Lower leg skin (tissue), 3 donors: ENCODE measurements at regions not wholly inside any gene's neighbourhood (a gene's known extent, or its start where the extent isn't known, plus 50 kb on each side); places are given as distances from the start of the nearest gene placed in this dataset.

ENCODE experiments used
- POLR2A ChIP-seq, 2 donors: fragments of 450-650 bp; IDR thresholded peaks; one replicate each; pipeline ENCODE4 v1.6.1; 2016 to 2017; ENCODE audit warnings: antibody characterized with exemption in 2 of 2, mild to moderate bottlenecking in 1 of 2, moderate library complexity in 1 of 2
- TF ChIP-seq, protein P1 (sequence below), 3 donors: fragments of 450-650 bp; IDR thresholded peaks; one replicate each; pipeline ENCODE4 v1.5.1; 2016; ENCODE audit warnings: antibody characterized with exemption in 3 of 3, mild to moderate bottlenecking in 3 of 3, moderate library complexity in 2 of 3

- no peak for TF ChIP-seq POLR2A (IDR thresholded peaks at IDR 0.05)
- TF ChIP-seq, protein P1, sequence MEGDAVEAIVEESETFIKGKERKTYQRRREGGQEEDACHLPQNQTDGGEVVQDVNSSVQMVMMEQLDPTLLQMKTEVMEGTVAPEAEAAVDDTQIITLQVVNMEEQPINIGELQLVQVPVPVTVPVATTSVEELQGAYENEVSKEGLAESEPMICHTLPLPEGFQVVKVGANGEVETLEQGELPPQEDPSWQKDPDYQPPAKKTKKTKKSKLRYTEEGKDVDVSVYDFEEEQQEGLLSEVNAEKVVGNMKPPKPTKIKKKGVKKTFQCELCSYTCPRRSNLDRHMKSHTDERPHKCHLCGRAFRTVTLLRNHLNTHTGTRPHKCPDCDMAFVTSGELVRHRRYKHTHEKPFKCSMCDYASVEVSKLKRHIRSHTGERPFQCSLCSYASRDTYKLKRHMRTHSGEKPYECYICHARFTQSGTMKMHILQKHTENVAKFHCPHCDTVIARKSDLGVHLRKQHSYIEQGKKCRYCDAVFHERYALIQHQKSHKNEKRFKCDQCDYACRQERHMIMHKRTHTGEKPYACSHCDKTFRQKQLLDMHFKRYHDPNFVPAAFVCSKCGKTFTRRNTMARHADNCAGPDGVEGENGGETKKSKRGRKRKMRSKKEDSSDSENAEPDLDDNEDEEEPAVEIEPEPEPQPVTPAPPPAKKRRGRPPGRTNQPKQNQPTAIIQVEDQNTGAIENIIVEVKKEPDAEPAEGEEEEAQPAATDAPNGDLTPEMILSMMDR (IDR thresholded peaks at IDR 0.05), result no peak
Measured at GRCh38 chr17:33464669-33465280, 171.7 kb upstream of the ASIC2 start.
